KBM-7 (cell line): ENCODE measurements at regions not wholly inside any gene's neighbourhood (a gene's known extent, or its start where the extent isn't known, plus 50 kb on each side); places are given as distances from the start of the nearest gene placed in this dataset.
"Not testable (repeated sequence)": the region's sequence is repeated elsewhere in the genome, so short reads cannot be mapped to it uniquely, and the experiment has no call there.

Source experiments
- DNase-seq: peaks from one replicate; pipeline ENCODE4 v3.0.0-alpha.2; 2015
- in situ Hi-C: fragments of 300-500 bp; cut with MboI; formaldehyde crosslinking; loops from 2 replicates; pipeline ENCODE4 v1.14.3; 2020; ENCODE audit warnings: low sequenced_read_pairs, low pct_unique_long_range_greater_than_20kb, mixed read lengths

DNA sequence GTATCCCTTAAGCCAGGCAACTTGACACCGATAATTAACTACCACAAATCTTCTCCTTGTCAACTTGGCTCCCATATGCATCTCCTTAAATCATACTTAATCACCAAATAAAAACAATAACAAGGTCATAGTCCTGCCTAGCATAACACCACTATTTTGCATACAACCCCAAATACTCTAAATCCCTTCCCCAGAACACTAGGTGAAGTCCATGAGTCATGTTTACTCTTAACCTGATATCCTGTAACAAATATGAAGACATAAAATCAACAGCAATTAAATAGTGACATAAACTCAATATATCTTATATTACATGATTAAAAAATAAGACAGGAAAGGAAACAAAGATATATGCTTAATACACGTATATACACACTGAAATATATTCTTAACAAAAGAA lies 362.0 kb downstream of the ETV1 start:
- no peak for DNase-seq
- in situ Hi-C loops = no loop called here

DNA sequence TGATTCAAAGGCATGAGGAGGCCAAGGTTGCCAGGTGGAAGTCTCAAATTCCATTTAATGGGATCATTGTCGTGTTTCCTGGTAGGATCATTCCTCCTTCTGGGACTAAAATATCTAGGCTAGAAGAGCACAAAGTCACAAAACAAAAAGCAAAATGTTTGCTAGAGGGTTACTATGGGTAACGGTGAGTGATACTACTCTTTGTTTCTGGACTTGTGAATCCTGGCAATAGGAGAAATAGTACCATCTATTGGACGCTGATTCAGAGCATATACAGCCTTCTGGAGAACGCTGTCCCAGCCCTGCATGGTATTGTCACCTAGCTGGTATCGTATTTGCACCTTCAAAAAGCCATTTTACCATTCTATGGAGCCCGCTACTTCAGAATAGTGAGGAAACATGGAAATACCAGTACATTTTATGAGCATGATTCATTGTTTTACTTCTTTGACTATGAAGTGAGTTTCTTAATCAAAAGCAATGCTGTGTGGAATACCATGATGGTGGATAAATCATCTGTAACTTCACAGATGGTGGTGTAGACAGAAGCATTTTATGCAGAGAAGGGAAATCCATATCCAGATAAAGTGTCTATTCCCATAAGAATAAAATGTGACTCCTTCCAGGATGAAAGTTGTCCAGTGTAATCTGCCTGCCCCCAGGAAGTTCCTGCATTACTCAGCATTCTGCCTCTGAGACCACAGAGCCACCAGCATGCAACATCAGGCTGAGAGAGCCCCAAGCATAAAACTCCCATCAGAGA lies 361.0 kb downstream of the ETV1 start:
- in situ Hi-C loops = no loop called here
- no peak for DNase-seq

DNA sequence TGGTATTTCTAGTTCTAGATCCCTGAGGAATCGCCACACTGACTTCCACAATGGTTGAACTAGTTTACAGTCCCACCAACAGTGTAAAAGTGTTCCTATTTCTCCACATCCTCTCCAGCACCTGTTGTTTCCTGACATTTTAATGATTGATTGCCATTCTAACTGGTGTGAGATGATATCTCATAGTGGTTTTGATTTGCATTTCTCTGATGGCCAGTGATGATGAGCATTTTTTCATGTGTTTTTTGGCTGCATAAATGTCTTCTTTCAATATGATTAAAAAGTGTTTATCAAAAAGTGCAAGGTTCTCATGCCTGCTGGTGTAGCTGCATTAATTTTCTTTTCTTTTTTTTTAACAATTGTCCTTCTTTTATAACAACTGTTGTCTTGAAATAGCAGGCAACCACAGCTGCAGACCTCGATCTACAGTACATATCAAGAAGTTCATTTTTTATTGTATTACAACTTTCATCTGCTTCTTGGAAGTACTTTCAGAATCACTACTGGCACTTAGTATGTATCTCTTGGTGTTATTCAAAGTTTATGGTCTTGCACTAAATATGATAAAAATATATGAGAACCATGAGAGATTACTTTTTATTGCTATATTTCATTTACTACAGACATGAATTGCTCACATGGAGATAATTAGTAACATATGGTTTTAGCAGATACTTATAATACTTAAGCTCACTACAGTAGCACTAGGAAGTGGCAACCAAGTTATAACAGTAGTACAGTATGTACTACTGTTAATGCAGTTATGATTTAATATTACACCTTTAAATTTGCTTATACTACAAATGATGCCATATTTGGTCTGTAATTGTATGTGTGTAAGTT lies 358.0 kb downstream of the ETV1 start:
- in situ Hi-C loops = not testable (repeated sequence)

DNA sequence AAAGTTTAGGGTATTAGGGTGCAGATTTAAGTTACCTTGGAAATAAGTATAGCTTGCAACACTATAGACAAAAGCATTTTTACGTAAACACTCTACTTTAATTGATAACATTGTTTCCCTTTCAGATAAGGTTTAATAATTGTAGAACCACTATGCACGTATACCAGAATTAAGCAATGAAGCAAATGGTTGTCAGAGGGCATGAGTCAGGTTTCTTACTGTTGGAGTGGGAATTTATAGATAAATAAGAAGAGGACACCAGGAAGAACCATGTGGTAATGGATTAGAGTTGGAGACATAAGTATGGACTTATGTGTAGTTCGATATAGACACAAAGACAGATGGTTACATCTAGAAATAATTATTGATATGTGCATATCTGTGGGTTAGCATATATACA lies 355.6 kb downstream of the ETV1 start:
- in situ Hi-C loops = no loop called here
- no peak for DNase-seq

More for the DNA sequence above, 358.0 kb downstream of the ETV1 start:
- not testable (repeated sequence) for DNase-seq

DNA sequence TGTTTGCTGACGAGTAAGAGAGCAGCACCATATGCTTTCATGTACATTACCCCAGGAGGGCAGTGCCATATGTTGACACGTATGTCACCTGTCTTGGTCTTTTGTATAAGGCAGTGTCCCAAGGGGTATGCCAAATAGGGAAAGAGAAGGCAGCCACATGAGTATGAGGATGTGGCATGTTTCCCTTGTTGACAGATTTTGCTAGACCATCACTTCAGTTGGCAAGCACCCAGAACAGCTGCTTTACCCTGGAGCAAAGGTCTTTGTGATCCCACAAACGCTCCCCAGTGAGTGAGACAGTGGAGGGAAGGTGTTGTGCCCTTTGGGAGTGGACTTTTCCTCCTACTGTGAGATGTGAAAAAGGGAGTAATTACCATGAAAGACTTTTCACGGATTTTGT lies 350.1 kb downstream of the ETV1 start:
- in situ Hi-C loops = no loop called here
- no peak for DNase-seq

DNA sequence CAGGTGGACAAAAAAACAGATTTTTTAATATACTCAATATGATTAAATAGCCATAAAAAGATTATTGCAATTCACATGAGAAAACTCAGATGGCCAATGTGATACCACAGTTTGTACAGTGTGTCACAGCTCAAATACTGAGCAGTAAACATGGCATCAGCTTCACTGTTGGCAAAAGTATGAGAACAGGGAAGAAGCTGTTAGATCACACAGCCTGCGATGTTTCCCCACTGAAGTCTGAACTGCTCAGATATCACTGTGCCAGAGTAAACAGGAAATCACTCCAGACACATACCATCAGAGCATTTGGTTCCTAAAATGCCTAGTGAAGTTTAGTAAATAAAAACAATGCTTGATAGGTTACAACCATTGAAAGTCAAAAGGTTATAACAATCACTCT lies 347.8 kb downstream of the ETV1 start:
- in situ Hi-C loops = no loop called here
- no peak for DNase-seq

DNA sequence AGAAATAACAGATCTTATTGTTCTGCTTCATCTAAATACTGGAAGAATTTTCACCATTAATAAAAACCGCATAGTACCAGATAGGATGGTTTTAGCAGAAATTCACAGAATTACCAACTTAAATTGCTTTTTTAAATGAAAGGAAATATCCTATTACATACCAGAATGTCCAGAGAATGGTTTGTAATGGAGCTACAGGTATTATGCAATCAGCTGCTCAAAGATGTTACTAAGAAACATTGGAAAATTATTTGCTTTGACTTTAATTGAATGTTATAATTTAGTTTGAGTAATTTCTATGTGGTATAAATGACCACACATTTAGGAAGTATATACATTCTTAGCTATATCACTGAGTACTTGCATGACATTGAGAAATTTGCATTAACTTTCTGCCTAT lies 338.3 kb downstream of the ETV1 start:
- DNase-seq = no peak
- in situ Hi-C loops = no loop called here

DNA sequence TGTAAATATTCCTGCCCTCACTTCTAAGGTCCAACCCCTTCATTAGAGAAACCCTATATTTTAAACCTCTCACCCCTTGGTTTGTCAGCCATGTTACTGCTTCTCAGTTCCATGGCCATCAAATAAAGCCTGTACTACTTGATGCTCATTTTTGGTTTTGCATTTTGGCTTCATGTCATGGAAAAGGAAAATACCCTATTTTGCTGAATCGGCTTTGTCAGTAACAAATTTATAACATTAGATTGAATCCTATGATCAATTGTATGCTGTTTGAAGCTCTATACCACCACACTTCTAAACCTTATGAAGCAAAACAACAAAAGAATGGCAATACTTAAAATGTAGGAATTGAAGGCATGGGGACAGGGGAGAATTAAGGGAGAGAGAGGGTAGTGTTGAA lies 333.1 kb downstream of the ETV1 start:
- in situ Hi-C loops = no loop called here
- DNase-seq = no peak

DNA sequence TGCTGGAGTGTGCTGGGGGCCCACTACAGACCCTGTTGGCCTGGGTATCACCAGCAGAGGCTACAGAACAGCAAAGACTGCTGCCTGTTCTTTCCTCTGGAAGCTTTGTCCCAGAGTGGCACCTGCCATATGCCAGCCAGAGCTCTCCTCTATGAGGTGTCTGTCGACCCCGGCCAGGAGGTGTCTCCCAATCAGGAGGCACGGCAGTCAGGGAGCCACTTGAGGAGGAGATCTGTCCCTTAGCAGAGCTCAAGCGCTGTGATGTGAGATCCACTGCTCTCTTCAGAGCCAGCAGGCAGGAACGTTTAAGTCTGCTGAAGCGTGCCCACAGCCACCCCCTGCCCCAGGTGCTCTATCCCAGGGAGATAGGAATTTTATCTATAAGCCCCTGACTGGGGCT lies 316.2 kb downstream of the ETV1 start:
- in situ Hi-C loops = no loop called here

DNA sequence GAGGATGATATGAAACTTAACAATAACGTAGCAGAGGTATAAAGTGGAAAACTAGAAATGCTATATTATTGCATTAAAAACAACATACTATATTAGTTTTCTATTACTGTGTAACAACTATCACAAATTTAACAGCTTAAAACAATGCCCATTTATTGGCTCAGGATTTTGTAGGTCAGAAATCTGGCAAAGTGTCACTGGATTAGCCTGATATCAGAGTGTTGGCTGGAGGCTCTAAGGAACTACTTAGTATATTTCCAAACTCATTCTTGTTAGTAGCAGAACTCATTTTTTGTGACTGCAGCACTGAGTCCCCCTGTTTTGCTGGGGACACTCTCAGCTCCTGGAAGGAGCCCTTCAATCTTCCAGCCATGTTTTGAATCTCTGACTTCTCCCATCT lies 306.8 kb downstream of the ETV1 start:
- DNase-seq = no peak
- in situ Hi-C loops = no loop called here

More for the DNA sequence above, 316.2 kb downstream of the ETV1 start:
- DNase-seq = no peak

DNA sequence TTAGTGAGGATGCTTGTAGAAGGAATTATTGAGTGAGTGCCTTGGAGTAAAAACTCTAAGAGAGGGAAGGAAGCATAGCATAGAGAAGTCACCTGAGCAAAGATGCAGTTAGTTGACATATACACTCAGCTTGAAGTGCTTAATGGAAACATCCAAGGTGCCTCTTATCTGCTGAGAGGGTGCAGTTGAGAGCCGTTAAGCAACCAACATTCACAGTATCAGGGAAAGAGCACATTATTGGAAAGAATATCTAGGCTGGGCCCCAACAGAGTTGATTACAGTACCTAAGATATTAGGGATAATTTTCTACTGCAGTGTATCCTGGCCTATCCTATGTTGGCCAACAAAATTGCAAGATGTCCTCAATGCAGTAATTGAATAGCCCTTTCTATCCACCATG lies 302.0 kb downstream of the ETV1 start:
- in situ Hi-C loops = no loop called here
- DNase-seq = no peak

DNA sequence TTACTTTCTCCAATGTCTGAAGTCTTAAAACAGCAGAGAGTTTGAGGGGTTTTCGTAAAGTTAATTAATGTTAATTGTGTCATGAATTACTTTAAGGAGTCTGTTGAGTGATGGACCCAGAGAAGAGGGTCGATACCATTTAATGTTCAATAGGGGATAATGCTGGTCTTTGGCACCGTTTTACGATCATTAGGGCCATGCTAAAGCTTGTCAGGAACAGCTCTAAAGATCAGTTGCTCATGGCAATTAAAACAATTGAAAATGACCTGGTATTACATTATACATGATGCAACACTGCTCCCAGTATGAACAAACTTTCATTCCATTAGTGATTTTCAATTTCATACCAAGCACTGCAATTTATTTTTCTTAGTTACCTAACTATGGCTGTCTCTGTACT lies 296.9 kb downstream of the ETV1 start:
- no peak for DNase-seq
- in situ Hi-C loops = no loop called here

DNA sequence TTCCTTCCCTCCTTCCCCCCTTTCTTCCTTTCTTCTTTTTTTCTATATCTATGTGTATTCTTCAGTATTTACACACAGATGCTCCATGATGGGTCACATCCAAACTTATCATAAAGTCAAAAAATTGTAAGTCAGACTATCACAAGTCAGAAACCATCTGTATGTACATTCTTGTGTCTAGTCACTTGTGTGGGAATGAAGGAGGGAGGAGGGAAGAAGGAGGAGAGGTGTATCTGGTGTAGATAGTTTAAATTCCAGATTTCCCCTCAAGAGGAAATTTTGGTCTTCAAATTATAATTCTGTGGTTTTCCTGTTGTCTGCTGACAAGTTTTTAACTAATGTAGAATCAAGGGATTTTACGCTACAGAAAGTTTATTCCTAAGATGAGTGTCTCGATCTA lies 287.2 kb downstream of the ETV1 start:
- in situ Hi-C loops = no loop called here

DNA sequence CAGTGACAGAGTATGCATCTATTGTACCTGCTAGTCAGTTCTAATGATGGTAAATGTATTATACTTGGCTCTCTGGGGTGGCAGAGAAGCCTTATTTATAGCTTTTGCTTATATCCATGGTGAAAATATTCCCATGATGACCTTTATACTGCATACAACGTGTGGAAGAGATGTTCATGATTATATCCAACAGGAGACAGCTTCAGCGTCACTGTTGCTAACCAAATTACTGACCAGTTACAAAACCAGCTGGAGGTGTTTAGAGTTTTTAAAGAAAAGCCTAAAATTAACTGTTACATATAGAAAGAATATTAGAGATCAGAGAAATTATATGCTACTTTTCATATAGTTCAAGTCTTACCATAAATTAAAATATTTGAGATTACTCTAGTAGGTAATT lies 280.8 kb downstream of the ETV1 start:
- in situ Hi-C loops = no loop called here
- no peak for DNase-seq

More for the DNA sequence above, 287.2 kb downstream of the ETV1 start:
- no peak for DNase-seq

DNA sequence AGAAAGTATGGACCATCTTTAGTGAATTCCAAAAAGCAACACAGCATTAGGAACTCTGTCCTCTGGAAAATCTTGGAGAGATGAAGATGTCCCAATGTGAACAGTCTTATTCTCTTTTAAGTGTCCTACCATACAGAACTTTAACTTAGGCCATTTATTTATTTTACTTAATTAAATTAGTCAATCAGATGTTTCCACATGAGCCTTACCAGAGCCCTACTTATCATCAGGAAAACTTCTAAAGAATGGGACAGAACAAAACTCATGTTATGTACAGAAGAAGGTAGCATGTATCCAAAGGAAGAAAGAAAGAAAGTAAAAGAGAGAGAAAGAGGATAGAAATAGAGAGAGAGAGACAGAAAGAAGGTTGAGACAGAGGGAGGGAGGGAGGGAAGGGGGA lies 276.4 kb downstream of the ETV1 start:
- no peak for DNase-seq
- in situ Hi-C loops = no loop called here

DNA sequence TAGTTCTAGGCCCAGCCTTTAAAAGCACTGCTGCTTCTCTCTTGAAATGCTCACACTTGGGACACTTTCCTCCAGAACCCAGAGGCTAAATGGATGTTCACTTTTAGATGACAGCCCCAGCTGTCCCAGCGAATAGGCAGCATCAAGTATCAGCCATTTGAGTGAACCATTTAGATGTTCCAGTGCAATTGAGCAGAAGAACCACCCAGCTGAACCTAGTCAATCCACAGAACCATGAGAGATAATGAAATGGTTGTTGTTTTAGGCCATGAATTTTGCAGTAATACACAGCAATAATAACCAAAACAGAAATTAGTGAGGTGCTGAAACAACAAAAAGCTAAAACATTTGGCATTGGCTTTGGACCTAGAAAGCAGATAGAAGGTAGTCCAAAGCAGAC lies 273.9 kb downstream of the ETV1 start:
- no peak for DNase-seq
- in situ Hi-C loops = no loop called here

DNA sequence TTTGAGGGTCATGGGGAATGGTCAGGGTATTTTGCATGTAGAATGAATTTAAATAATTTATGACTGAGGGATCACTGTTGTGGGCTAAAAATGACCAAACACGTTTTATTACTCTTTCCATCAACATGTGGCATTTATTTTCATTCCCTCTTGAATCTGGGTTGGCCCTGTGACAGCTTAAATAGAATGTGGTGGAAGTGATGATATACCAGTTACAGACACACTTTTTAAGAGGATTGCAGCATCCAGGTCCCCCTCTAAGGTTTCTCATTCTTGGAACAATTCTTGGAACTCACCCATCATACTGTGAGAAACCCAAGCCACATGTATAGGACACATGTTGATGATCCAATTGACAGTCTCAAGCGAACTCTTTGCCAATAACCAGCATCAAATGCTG lies 272.4 kb downstream of the ETV1 start:
- in situ Hi-C loops = no loop called here

DNA sequence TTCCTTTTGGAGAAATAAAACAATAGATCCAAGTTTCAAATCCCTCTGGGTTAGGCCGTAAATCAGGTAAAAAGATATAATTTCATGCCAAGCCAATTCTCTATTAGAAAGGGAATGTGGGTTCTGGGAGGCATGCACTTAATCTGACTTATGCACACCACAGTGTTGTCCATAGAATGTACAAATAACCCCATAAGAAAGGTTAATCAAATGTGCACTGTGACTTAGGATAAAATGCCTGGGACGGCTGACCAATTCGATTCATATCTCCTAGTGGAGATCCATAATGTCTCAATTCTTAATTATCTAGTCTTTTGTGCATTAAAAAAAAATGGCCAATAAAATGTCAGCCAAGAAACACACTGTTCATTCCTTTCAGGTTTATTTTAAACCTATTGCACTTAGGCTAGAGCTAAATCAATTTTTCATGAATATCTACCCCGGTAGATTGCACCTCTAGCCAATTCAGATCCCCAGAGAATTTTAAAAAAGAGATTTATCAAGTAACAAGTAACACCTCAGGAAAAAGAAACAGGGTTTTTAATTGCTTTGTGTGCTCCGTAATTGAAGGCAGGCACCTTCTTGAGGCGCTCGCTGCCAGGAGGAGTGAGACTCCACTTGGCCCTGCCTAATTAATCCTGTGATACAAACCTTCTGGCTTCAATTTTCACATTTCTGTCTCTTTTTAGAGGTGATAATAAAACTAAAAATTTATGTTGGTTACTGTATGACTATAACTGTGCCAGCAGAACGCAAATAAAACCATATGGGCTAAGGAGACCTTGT lies 265.1 kb downstream of the ETV1 start:
- in situ Hi-C loops = no loop called here
- DNase-seq = no peak

More for the DNA sequence above, 272.4 kb downstream of the ETV1 start:
- DNase-seq = no peak

DNA sequence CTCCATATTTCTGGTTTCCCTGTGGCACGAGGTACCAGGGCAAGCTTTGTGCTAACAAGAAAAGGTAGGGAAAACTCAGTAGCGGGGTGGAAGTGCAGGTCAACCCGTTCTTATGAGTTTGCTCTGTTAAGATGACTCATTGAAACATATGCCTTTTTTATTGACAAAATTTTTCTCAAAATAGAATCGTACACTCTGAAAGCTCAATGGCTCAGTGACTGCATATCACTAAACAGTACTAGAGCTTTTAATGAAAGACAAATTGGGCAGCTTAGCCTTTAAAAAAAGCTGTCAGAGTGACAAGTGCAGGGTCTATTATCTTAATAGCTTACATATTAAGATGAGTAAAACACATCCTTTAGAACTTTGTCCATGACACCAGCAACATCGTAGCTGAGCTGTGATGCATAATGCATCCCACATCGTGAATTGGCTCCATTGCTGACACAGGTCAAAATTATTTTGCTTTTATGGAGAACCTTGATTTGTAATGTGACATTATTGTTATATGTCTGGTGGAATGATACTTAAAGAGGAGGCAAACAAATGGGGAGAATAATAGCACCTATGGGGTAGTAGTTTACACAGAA lies 264.4 kb downstream of the ETV1 start:
- in situ Hi-C loops = no loop called here
- no peak for DNase-seq
